Eye (tissue), 1 donor: ENCODE measurements at regions not wholly inside any gene's neighbourhood (a gene's known extent, or its start where the extent isn't known, plus 50 kb on each side); places are given as distances from the start of the nearest gene placed in this dataset.
A peak's percentile ranks its signal among the peaks of the same experiment; 100 is the strongest.
"Not testable (repeated sequence)": the region's sequence is repeated elsewhere in the genome, so short reads cannot be mapped to it uniquely, and the experiment has no call there.

Source experiments
- DNase-seq: peaks from one replicate; pipeline ENCODE4 v3.0.0-alpha.2; 2015

GRCh38 chr10:56096226-56096517 lies 264.9 kb downstream of the ZWINT start:
- no peak for DNase-seq

GRCh38 chr10:56095506-56096225 lies 265.4 kb downstream of the ZWINT start:
- DNase-seq, result no peak

- DNase-seq, result not testable (repeated sequence)
Observed at GRCh38 chr10:56093645-56094044, 267.4 kb downstream of the ZWINT start.

- no peak for DNase-seq
Observed at GRCh38 chr10:56091872-56092271, 269.2 kb downstream of the ZWINT start.

GRCh38 chr10:56090914-56091540 lies 270.0 kb downstream of the ZWINT start:
- no peak for DNase-seq

- DNase-seq, result no peak
Observed at GRCh38 chr10:56085406-56086122, 275.5 kb downstream of the ZWINT start.

- no peak for DNase-seq
Observed at GRCh38 chr10:56082169-56082568, 278.9 kb downstream of the ZWINT start.

GRCh38 chr10:56068473-56069263 lies 292.4 kb downstream of the ZWINT start:
- DNase-seq, result no peak

GRCh38 chr10:56068040-56068439 lies 293.0 kb downstream of the ZWINT start:
- no peak for DNase-seq

GRCh38 chr10:56063642-56064041 lies 297.4 kb downstream of the ZWINT start:
- DNase-seq, result no peak

- no peak for DNase-seq
Observed at GRCh38 chr10:56057860-56058259, 303.2 kb downstream of the ZWINT start.

- no peak for DNase-seq
Observed at GRCh38 chr10:56035489-56035888, 325.6 kb downstream of the ZWINT start.

- no peak for DNase-seq
Observed at GRCh38 chr10:56028298-56029132, 332.5 kb downstream of the ZWINT start.

- DNase-seq, result no peak
Observed at GRCh38 chr10:56012101-56012500, 349.0 kb downstream of the ZWINT start.

GRCh38 chr10:56003555-56003954 lies 357.5 kb downstream of the ZWINT start:
- DNase-seq, result no peak

GRCh38 chr10:55989188-55989587 lies 371.9 kb downstream of the ZWINT start:
- no peak for DNase-seq

- no peak for DNase-seq
Observed at GRCh38 chr10:55979203-55979602, 381.9 kb downstream of the ZWINT start.

GRCh38 chr10:55966101-55966500 lies 395.0 kb downstream of the ZWINT start:
- DNase-seq, result no peak

GRCh38 chr10:55943403-55943802 lies 417.7 kb downstream of the ZWINT start:
- DNase-seq, result no peak

- peak; percentile 70 for DNase-seq
Observed at GRCh38 chr10:55929291-55929690, 431.8 kb downstream of the ZWINT start.

GRCh38 chr10:55899472-55900147 lies 461.4 kb downstream of the ZWINT start:
- not testable (repeated sequence) for DNase-seq

GRCh38 chr10:55897490-55897921 lies 463.6 kb downstream of the ZWINT start:
- no peak for DNase-seq
